Endothelial cell of umbilical vein (primary cell): ENCODE measurements at regions not wholly inside any gene's neighbourhood (a gene's known extent, or its start where the extent isn't known, plus 50 kb on each side); places are given as distances from the start of the nearest gene placed in this dataset.

Source experiments
- CTCF ChIP-seq, 2 donors: IDR thresholded peaks; 1 replicate in 1 of 2; 2 replicates in 1 of 2; pipeline ENCODE4 v1.5.1; 2011; ENCODE audit warnings: low read length in 2 of 2, mild to moderate bottlenecking in 2 of 2, moderate library complexity in 2 of 2, control low read depth in 1 of 2, inconsistent platforms in 1 of 2, low read depth in 1 of 2; ENCODE audit not compliant: insufficient read depth in 1 of 2; ENCODE audit errors: extremely low read depth in 1 of 2
- EZH2 ChIP-seq: IDR thresholded peaks from 2 replicates; pipeline ENCODE4 v1.6.1; 2012; ENCODE audit warnings: borderline replicate concordance, low read depth, mild to moderate bottlenecking, moderate library complexity, low read length, inconsistent platforms; ENCODE audit not compliant: severe bottlenecking
- GATA2 ChIP-seq: IDR thresholded peaks from 2 replicates; pipeline ENCODE4 v1.7.0; 2011; ENCODE audit warnings: low read depth, mild to moderate bottlenecking, moderate library complexity, mixed read lengths, low read length; ENCODE audit not compliant: insufficient read length, insufficient read depth
- JUN ChIP-seq: IDR thresholded peaks from 2 replicates; pipeline ENCODE4 v1.6.1; 2011; ENCODE audit warnings: borderline replicate concordance, low read depth; ENCODE audit not compliant: insufficient read length, insufficient read depth
- MAX ChIP-seq: IDR thresholded peaks from 2 replicates; pipeline ENCODE4 v1.6.1; 2011; ENCODE audit not compliant: insufficient read depth, insufficient read length
- MYC ChIP-seq: IDR thresholded peaks from one replicate; pipeline ENCODE4 v1.6.1; 2011; ENCODE audit warnings: mild to moderate bottlenecking, low read depth, low read length
- POLR2A ChIP-seq: IDR thresholded peaks from 2 replicates; pipeline ENCODE4 v1.6.1; 2012; ENCODE audit warnings: low read depth, mild to moderate bottlenecking, control low read depth, low read length
- POLR2AphosphoS5 ChIP-seq: IDR thresholded peaks from 2 replicates; pipeline ENCODE4 v1.6.1; 2012; ENCODE audit warnings: low read depth, mild to moderate bottlenecking, control low read depth, low read length, moderate library complexity; ENCODE audit not compliant: insufficient read depth

DNA sequence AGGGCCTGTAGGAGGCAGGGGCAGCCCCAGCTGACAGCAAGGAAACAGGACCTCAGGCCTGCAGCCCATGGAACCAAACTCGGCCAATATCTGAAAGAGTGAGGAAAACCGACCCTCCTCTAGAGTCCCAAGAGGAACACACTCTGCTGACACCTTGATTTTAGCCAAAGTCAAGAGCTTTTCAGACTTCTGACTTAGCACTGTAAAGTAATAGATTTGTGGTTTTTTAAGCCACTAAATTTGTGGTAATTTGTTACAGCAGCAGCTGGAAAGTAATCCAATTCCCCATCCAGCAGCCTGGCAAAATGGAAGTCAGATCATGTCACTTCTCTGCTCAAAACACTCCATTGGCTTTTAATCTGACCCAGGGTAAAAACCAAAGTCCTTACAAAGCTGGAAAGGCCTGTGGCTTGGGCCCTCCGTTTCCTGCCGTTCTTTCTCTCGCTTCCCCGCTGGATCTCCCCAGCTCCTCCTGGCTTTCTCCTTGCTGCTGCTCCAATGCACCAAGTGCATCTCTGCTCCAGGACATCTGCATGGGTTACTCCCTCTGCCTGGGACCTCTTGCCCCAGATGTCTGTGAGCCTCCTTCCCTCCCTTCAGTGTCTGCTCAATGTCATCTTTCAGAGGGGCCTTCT, 79.0 kb downstream of the C5orf15 start:
- no peak for TF ChIP-seq POLR2AphosphoS5
- no peak for TF ChIP-seq CTCF (IDR thresholded peaks at IDR 0.05; ENCODE audit: extremely low read depth in 1 of 2, insufficient read depth in 1 of 2, low read depth in 1 of 2, low read length in 2 of 2)
- no peak for TF ChIP-seq EZH2
- no peak for TF ChIP-seq POLR2A
- no peak for TF ChIP-seq MAX
- no peak for TF ChIP-seq JUN
- no peak for TF ChIP-seq GATA2
- no peak for TF ChIP-seq MYC
